H7 (cell line): ENCODE measurements at regions not wholly inside any gene's neighbourhood (a gene's known extent, or its start where the extent isn't known, plus 50 kb on each side); places are given as distances from the start of the nearest gene placed in this dataset.
"Not testable (repeated sequence)": the region's sequence is repeated elsewhere in the genome, so short reads cannot be mapped to it uniquely, and the experiment has no call there.

Experiments
- DNase-seq: peaks from one replicate; pipeline ENCODE4 v3.0.0; 2012
- H3K27me3 ChIP-seq: 2 replicates; pipeline ENCODE4 v1.6.0; 2011; ENCODE audit warnings: mild to moderate bottlenecking, low read length; ENCODE audit not compliant: control insufficient read depth, insufficient read depth
- H3K36me3 ChIP-seq: replicated peaks from 2 replicates; pipeline ENCODE4 v1.5.1; 2011; ENCODE audit warnings: low read length; ENCODE audit not compliant: control insufficient read depth, insufficient read depth
- H3K4me3 ChIP-seq: 2 replicates; pipeline ENCODE4 v1.5.1; 2011; ENCODE audit warnings: low read depth, mild to moderate bottlenecking, control low read depth, low read length, moderate library complexity; ENCODE audit not compliant: insufficient read depth

DNA sequence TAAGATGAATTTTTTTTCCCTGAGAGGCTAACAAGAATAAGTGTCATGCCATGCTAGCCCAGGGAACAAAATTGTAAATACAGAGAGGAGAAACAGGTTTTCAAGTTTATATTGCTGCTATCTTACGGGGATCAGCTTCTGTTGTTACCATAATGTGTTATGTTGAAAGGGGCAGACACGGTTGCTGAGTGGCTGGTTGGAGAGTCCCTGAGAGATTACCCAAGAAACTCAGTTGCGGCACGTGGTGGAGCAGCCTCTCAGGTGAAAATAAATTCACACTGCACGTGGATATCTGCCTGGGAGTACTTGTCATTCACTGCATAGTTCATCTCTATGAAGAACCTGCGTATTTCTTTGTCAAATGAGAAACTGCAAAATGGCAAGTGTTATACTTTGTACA is 293.6 kb downstream of the TDRD3 start:
- H3K4me3 ChIP-seq: no peak overlapping the region
- H3K36me3 ChIP-seq: no peaks in the 10 kb centered on the region
- no peak for DNase-seq
- H3K27me3 ChIP-seq: no peaks in the 10 kb centered on the region

DNA sequence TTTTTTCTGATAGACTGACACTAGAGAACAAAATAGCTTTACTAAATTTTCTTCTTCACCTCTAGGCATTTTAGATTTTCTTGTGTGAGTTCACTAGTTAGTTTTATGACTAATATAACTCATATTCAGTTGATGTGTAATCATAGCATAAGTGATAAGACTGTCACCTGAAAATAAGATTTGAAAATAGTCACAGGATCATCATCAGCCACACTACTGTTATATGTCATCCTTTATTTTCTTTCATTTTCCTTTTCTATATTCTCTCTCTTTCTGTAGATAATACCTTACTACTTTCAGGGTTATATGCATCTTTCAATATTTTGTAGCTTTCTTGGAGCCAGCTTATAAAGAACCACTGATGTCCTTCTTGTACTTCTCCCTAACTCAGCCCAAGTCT is 292.6 kb downstream of the TDRD3 start:
- Histone ChIP-seq H3K27me3 (no peaks in the 10 kb centered on the region), H3K4me3 (no peak overlapping the region)

DNA sequence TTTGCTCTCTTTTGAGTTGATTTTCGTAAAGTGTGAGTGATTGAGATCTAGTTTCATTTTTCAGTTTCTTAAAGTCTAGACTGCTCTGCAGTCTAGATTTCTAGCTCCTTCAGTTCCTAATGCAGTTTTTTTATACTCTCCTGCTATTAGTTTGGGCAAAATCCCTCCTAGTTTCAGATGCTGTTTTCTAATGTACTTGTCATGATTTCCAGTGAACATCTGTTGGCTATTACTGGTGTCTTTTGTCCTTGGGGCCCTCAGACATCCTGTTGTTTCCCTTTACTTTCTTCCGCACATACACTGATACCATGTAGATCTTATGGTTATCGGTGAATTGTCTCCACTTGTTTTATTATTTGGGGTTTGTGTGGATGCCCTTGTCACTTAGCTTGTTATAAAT is 292.1 kb downstream of the TDRD3 start:
- Histone ChIP-seq H3K4me3 (no peak overlapping the region), H3K27me3 (no peaks in the 10 kb centered on the region), H3K36me3 (no peaks in the 10 kb centered on the region)
- no peak for DNase-seq

More for the DNA sequence above, 292.6 kb downstream of the TDRD3 start:
- no peaks in the 10 kb centered on the region for H3K36me3 ChIP-seq
- no peak for DNase-seq

DNA sequence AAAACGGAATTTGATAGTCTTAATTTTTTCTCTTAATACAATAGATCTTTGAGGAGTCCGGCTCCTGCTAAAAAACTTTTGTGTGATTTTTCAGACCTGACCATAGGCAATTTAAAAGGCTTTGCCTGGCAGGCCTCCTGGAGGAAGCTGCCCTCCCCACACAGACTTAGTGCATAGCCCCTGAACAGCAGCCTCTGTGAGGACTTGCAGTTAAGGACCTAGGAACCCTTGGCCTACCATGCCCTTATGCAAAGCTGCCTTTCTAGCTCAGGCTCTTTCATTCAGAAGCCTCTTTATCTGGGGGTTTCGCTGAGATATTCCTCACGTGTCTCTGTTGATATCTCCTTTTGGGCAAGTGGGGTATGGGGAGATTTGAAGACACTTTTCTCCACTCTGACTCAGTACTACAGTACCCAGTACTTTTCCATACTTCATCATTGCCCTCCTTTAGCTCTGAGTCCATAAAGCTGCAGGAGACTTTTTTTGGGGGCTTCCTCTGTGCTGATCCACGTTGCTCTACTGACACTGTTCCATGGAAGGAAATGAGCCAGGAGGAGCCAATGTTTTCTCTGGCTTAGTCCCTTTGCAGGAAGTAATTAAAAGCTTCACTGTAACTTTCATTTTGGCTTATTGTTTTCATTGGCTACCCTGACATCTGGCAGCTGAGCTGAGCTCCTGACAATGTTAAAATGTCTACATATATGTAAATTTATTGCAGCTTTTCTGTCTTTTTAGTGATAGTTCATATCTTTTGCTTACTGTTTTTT is 283.1 kb downstream of the TDRD3 start:
- no peak overlapping the region for H3K4me3 ChIP-seq
- no peaks in the 10 kb centered on the region for H3K27me3 ChIP-seq
- no peaks in the 10 kb centered on the region for H3K36me3 ChIP-seq
- no peak for DNase-seq

DNA sequence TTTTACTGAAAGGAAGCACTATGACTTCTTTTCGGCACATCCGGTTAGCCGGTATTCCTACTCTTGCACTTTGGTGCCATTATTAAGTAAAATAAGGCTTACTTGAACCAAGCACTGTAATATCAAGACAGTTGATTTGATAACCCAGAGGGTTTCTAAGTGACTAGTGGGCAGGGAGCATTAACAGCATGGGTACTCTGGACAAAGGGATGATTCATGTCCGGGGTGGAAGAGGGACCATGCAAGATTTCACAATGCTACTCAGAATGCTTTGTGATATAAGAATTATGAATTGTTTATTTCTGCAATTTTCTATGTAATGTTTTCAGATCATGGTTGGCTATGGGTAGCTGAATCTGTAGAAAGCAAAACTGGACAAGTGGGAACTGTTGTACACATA is 282.1 kb downstream of the TDRD3 start:
- Histone ChIP-seq H3K4me3 (no peak overlapping the region), H3K27me3 (no peaks in the 10 kb centered on the region), H3K36me3 (no peaks in the 10 kb centered on the region)
- no peak for DNase-seq

DNA sequence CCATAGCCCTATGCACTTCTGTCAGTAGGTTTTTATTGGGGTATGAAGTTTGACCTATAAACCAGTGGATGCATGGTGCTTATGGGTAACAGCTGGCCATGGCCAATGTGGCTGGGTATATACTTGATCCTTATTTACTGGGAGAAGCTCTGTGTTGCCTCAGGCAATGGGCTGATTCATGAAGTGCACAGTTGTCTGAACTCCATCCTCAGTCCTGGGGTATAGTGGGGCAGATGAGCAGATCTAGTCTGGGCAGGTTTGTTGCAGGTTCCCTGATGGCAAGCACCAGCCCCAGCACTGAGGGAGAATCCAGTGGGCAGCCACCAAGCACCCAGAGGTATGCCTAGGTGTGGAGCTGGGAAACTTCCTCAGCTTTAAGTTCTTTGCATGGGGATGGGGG is 274.4 kb downstream of the TDRD3 start:
- DNase-seq: no peak
- Histone ChIP-seq H3K4me3 (no peak overlapping the region), H3K36me3 (no peaks in the 10 kb centered on the region), H3K27me3 (no peaks in the 10 kb centered on the region)

DNA sequence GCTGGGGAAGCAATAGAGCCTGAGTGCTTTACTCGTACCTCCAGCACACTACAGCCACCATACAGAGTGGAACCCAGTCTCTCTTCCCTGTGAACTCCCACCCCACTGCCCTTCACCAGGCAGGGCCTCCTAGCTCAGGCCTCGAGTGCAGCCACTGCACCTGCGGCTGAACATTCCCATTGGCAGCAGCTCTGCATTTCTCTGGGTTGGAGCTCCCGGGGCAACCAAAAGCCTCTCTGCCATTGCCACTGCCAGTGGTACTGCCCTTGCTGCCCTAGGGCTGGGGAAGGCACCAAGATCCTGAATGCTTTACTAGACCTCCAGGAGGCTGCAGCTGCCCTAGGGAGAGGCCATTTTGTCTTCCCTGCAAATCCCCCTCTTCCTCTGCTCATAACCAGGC is 266.8 kb downstream of the TDRD3 start:
- DNase-seq: no peak

DNA sequence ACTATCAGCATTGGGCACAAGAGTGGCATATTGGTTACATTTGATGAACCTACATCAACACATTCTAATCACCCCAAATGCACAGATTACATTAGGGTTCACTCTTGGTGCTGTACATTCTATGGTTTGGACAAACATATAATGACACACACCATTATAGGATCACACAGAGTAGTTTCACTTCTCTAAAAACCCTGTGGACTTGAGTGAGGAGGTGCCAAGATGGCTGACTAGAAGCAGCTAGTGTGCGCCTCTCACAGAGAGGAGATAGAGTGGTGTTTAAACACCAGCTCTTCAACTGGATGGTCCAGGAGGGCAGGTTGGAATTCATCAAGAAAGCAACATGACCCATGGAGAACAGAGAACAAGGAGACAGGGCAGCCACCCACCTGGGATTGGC is 265.6 kb downstream of the TDRD3 start:
- H3K4me3 ChIP-seq: no peak overlapping the region
- no peak for DNase-seq

More for the DNA sequence above, 266.8 kb downstream of the TDRD3 start:
- H3K4me3 ChIP-seq: no peak overlapping the region
- no peaks in the 10 kb centered on the region for H3K27me3 ChIP-seq
- no peaks in the 10 kb centered on the region for H3K36me3 ChIP-seq

DNA sequence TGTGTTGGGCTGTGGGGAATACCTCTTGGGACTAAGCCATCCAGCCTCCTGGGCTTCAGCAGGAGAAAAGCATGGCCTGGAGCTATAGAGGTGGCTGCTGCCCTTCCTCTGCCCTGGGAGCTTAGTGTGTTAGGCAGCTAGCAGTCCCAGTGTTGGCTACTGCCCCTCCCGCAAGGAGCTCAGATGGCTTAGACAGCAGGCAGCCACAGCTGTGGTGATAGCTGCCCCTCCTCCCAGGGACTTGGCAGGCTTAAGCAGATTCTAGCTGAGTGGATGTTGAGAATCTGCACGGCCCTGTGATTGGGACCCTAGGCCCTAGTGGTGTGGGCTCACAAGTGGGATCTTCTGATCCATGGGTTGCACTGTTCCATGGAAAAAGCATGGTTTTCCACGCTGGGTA is 264.5 kb downstream of the TDRD3 start:
- Histone ChIP-seq H3K36me3 (no peaks in the 10 kb centered on the region), H3K27me3 (no peaks in the 10 kb centered on the region), H3K4me3 (no peak overlapping the region)
- DNase-seq: no peak

More for the DNA sequence above, 265.6 kb downstream of the TDRD3 start:
- no peaks in the 10 kb centered on the region for H3K36me3 ChIP-seq
- no peaks in the 10 kb centered on the region for H3K27me3 ChIP-seq

DNA sequence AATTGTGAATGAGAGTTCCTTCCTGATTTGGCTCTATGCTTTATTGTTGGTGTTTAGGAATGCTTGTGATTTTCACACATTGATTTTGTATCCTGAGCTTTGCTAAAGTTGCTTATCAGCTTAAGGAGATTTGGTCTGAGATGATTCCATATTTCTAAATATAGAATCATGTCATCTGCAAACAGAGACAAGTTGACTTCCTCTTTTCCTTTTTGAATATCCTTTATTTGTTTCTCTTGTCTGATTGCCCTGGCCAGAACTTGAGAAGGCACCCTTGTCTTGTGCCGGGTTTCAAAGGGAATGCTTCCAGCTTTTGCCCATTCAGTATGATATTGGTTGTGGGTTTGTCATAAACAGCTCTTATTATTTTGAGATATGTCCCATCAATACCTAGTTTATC is 260.6 kb downstream of the TDRD3 start:
- DNase-seq, H3K36me3 ChIP-seq, H3K27me3 ChIP-seq, H3K4me3 ChIP-seq: not testable (repeated sequence)

DNA sequence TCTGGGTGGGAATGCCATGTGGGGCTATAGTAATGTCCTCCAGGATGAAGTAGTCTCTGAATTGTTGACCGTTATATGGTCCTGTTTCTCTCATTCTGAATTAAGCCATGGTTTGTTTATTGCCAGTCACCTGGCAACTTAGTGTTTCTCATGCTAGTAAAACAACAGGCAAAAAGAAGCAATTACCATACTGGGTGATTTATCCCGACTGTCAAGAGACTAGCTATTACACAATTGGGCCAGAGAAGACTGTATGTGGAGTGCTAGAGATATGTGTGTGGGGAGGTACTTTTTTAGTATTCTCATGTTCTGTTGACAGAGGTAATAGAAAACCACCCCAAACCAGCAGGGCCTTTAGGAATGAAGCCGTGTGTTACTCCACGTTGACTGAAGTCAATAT is 258.2 kb downstream of the TDRD3 start:
- H3K36me3 ChIP-seq: no peaks in the 10 kb centered on the region
- no peak overlapping the region for H3K4me3 ChIP-seq
- DNase-seq: no peak
- no peaks in the 10 kb centered on the region for H3K27me3 ChIP-seq

DNA sequence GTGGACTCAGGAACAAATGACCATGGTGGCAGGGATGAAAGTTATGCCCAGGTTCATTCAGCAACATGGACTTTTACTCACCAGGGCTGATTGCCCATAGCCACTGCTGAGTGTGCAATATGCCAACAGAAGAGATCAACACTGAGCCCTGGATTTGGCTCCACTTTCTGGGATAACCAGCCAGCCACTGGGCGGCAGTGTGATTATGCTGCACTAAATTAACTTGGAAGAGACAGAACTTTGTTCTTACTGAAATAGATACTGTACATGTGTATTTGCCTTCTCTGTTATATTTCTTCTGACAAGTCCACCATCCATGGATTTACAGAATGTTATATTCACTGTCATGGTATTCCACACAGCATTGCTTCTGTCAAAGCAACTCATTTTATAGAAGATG is 257.4 kb downstream of the TDRD3 start:
- no peaks in the 10 kb centered on the region for H3K27me3 ChIP-seq
- H3K36me3 ChIP-seq: no peaks in the 10 kb centered on the region
- no peak overlapping the region for H3K4me3 ChIP-seq
- no peak for DNase-seq

DNA sequence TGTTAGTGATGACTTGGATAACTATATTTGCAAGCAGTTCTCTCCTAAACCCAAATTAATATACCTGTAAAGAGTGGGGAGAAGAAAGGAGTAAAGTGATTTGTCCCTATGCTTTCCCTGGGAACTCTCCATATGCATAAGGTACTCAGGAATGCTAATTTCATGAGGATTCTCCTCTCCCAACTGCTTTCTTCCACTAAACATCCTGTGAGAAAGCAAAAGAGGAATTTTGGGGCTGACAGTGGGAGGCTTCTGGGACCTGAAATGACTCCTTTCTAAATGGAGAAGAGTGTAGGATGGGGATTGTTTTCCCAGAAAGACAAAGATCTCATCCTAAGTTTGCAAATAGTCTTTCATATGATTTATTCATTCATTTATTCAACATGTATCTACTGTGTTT is 250.5 kb downstream of the TDRD3 start:
- DNase-seq: no peak
- no peak overlapping the region for H3K4me3 ChIP-seq
- no peaks in the 10 kb centered on the region for H3K36me3 ChIP-seq
- no peaks in the 10 kb centered on the region for H3K27me3 ChIP-seq

DNA sequence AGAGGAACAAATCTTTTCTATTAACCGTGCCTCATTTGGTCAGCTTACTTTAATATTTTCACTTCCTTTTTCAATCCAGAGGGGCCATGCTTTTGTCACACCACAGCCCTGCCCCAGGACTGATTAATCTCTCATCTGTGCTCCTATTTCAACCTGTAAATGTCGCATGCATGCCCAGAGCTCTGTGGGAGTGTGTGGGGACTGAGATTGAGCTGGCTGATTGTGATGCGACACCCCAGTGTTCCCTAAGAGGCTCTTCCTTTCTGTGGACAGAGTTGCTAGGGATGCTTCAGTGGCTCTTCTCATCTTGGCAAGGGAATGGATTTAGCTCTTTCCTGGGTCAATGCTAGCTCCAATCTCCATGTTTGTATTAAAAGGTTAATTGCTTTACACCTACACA is 249.6 kb downstream of the TDRD3 start:
- H3K4me3 ChIP-seq: no peak overlapping the region
- no peaks in the 10 kb centered on the region for H3K27me3 ChIP-seq
- H3K36me3 ChIP-seq: no peaks in the 10 kb centered on the region
- DNase-seq: no peak

DNA sequence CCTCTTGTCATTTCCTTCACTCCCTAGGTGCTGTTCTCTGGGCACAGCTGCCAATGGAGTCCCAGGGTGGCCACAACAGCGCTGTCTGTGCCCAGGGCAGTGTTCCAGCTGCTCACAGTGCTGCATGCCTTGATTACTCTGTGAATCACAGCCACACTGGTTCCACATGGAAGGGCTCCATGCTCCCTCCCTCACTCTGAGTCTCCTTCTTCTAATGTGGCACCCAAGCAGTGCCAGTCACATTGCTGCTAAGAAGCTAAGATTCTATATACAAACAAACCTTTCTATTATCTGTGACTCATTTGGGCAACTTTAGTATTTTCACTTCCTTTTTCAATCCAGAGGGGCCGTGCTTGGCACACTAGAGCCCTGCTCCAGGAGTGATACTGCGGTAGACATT is 248.7 kb downstream of the TDRD3 start:
- no peak overlapping the region for H3K4me3 ChIP-seq
- H3K36me3 ChIP-seq: no peaks in the 10 kb centered on the region
- no peaks in the 10 kb centered on the region for H3K27me3 ChIP-seq
- DNase-seq: no peak

DNA sequence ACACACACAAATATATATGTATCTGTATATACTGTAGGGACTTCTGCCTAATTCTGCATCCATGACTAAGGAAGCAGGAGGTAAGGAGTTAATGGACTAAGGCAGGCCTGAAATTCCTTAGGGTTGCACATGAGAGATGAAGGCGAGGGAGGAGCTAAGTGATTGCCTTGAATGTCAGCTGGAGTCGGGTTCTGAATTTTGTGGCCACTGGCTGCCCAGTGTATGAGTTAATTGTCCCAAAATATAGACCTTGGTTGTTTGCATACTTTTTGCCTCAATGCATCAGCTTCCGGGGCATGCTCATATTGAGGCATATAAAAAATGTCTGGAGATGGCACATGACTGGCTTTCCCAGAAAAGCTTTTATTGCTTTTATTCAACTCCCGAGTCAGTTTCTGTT is 245.5 kb downstream of the TDRD3 start:
- Histone ChIP-seq H3K4me3 (no peak overlapping the region), H3K36me3 (no peaks in the 10 kb centered on the region), H3K27me3 (no peaks in the 10 kb centered on the region)
- no peak for DNase-seq
